ENCODE measurements at regions not wholly inside any gene's neighbourhood (a gene's known extent, or its start where the extent isn't known, plus 50 kb on each side); places are given as distances from the start of the nearest gene placed in this dataset.

DNA sequence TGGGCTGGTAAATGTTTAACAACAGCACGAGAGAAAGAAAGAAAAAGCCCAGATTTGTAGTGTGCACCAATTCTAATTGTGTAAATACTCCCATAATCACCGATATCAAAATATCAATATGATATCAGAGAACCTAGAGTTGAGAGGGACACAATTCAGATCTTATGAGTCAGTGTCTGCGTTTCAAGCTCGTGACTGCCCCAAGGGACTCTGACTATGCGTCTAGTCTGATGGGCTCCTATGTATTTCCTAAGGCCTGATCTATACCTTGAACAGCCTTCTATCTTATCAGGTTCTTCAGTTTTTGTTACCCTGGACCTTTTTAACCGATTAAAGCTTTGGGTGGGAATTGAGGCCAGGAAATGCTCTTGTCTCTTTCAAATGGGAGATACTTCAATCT is 243.0 kb upstream of the SLC24A2 start:
- no peak for ATAC-seq (ENCODE audit: low FRiP score)
- TF ChIP-seq, protein P1, sequence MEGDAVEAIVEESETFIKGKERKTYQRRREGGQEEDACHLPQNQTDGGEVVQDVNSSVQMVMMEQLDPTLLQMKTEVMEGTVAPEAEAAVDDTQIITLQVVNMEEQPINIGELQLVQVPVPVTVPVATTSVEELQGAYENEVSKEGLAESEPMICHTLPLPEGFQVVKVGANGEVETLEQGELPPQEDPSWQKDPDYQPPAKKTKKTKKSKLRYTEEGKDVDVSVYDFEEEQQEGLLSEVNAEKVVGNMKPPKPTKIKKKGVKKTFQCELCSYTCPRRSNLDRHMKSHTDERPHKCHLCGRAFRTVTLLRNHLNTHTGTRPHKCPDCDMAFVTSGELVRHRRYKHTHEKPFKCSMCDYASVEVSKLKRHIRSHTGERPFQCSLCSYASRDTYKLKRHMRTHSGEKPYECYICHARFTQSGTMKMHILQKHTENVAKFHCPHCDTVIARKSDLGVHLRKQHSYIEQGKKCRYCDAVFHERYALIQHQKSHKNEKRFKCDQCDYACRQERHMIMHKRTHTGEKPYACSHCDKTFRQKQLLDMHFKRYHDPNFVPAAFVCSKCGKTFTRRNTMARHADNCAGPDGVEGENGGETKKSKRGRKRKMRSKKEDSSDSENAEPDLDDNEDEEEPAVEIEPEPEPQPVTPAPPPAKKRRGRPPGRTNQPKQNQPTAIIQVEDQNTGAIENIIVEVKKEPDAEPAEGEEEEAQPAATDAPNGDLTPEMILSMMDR (IDR thresholded peaks at IDR 0.05), result no peak
- no peak for DNase-seq (ENCODE audit: low spot score)

DNA sequence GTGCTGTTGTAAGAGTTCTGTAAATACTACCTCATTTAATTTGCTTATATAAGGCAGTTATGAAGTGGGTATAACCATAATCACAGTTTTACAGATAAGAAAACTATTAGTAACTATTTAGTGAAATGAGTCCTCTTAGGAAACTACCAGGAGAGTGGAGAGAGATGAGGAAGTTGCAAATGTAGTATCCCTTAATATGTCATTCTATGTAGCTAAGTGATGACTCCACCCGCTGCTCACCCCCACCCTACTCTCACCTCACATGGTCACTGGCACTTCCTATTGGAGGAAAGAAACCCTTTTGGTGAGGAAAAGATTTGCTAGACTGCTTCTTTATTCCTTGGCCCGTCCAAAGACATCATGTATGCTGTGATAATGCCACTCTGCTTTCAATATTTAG is 241.8 kb upstream of the SLC24A2 start:
- DNase-seq (ENCODE audit: low spot score) (no peak), ATAC-seq (ENCODE audit: low FRiP score) (no peak)
- TF ChIP-seq, protein P1 (IDR thresholded peaks at IDR 0.05), result no peak

DNA sequence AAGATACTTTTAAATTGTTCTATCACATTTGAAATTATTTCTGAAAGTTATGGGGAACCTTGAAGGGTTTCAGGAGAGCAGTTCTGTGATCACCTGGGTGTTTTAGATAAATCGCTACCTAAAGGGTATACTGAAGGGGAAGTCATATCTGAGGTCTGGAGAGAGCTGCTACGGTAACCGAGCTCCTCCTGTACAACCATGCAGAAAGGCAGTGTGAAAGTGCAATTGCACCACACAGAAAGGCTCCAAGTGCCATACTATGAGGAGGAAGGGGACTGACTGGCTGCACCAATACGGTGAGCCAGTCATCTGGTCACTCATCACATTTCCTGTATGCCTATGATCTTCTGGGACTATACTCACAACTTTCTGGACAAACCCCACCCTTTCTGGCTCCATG is 241.4 kb upstream of the SLC24A2 start:
- no peak for DNase-seq (ENCODE audit: low spot score)
- TF ChIP-seq, protein P1 (IDR thresholded peaks at IDR 0.05), result no peak
- ATAC-seq (ENCODE audit: low FRiP score), result no peak

DNA sequence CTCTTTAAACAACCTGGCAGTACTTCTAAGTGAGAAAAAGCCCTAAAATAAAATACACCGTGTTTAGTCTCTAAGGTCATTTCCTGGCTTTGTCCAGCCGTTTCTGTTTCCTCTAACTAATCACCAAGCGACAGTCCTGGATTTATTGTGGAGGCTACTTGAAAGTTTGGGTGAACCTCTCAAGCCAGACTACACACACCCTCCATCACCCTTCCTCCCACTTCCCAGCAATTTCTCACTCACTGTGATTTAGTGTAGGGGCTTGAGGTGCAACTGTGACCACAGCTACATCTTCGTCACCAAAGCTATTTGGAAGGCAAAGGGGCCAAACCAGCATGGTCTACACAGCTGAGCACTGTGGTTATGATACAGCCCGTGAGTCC is 240.0 kb upstream of the SLC24A2 start:
- TF ChIP-seq, protein P1 (IDR thresholded peaks at IDR 0.05), result no peak
- DNase-seq (ENCODE audit: low spot score) (no peak), ATAC-seq (ENCODE audit: low FRiP score) (no peak)

DNA sequence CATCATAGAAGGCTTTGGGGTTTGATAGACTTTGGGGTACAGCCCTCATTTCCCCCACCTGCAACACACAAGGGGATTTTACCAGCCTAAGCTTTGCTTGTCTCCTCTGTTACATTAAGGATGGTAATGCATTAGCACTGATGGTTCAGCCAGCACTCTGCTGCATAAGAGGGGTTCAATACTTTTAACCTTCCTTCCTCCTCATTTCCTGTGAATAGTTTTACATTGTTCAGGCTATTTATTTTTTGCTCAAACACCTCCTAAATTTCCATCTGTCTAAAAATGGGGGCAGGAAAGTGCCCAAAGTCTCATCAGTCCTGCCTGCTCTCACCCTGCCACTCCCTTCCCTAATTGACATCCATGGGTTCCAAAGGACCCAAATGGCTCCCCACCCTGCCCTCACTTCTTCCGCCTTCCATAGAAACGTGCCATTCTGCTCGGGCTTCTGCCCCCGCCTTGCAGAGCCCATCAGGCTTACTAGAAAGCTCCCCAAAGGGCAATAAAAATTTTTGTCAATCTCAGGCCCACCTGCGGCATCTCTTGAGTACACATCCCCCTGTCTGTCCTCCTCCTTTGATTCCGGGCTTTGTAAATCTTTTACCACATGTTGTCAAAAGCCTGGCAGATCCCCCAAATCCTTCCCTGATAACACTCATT is 239.5 kb upstream of the SLC24A2 start:
- DNase-seq (ENCODE audit: low spot score), result no peak
- no peak for ATAC-seq (ENCODE audit: low FRiP score)
- TF ChIP-seq, protein P1 (IDR thresholded peaks at IDR 0.05), result no peak

DNA sequence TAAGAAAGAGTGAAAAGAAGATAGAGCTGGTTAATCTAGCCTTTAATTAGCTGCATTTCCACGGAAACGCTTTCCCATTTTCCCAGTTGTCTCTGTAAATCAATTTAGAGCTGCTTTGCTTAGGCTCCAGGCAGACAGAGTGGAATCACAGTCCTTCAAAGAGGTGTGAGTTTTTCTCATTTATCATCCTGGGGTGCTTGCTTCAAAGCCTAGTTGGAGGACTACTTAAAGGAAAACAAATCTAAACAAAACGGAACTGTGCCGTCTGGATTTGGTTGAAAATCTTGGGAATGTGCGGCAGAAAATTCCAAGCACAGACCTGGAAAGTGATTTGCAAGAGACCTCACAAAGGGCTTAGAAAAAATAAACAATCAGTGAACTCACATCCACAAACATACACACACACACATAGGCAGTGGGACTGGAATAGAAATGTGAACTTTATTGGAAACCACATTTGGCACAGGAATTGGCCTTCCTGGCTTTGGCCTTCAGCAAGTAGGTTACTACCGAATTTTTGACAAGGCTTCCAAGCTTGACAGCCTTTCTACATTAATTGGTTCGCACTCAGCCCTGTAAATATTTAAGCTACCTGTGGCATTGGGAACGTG is 235.2 kb upstream of the SLC24A2 start:
- DNase-seq (ENCODE audit: low spot score), result no peak
- ATAC-seq (ENCODE audit: low FRiP score), result no peak
- TF ChIP-seq, protein P1 (IDR thresholded peaks at IDR 0.05), result no peak
